Activated naive CD4-positive, alpha-beta T cell (primary cell): ENCODE measurements at regions not wholly inside any gene's neighbourhood (a gene's known extent, or its start where the extent isn't known, plus 50 kb on each side); places are given as distances from the start of the nearest gene placed in this dataset.

Experiments used
- DNase-seq, 4 experiments: peaks; one replicate each; lab custom pipeline; 2025; lab: John Stamatoyannopoulos, UW

DNA sequence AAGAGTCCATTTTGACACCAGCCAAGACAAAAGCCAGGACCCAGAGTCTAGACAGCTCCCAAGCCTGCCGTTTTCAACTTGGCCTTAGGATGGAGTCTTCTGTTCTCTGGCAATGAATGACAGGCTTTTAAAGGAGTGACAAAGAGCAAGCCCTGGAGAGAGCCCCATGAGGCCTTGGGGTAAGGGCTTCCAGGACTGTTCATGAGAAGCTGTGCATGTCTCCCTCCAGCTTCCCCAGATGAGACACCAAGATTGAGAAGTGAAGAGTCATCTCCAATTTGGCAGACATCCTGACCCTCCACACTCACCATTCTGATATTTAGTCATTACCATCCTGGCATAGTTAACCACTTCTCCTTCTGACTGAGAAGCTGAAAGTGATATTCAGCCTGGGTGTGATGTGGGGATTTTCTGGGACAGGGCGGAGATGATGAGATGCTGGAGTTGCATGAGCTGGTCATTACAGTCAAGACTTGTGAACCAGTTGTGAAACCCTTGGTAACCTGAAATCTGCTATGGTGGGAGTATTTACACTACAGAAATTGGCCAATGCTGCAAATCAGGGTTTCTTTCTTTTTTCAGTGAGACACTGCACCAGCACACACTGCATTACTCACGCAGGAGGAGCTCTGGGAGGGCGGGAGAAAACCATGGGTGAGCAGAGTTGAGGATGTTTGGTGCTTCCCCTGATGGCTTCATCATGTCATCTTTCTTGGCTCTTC is 77.8 kb downstream of the VCPKMT start:
- no peak for DNase-seq

DNA sequence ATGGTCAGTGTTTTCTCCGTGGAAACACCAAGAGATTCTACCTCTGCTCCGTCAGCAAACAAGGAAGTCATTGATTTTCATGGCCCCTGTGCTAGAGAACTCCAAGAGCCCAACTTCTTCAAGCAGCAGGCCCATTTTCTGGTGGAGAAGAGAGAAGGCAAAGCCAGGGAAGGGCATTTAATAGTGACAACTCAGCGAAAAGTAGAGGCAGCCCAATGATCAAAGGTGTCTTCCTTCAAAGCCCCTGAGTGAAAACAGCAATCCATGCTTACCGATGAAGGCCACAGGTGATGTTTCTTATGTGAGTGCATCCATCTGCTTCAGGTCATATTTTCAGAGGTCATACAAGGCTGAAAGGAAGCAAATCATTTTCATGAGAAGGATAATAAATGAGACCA is 77.3 kb downstream of the VCPKMT start:
- no peak for DNase-seq

DNA sequence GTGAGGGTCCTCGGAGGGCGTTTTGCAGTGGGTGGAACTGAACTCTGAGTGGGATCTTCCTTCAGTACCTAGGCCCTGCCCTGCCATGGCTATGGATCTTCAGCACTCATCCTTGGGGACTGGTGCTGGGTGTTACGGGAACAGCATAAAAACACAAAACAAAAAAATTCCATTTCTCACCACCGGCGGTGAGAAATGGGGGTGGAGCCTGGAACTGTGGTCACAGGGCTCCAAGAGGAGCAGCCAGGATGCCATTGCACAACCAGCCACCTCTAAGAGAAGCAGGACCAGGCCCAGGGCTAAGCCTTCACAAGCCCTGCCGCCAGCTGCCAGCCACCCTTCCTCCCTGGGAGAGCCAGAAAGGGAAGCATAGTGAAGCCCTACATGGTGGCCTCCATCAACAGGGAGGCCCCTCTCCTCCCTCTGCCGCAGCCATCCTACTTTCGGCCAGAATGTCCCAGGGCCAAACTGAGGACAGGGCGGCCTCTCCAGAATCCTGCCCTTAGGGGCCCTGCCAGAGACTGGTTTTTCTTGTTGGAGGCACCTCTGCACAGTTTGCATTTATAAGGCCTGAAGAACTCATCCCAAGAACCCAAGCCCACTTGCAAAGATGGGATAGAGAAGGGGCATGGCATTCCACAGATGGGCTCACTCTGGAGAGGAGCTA is 76.5 kb downstream of the VCPKMT start:
- no peak for DNase-seq

DNA sequence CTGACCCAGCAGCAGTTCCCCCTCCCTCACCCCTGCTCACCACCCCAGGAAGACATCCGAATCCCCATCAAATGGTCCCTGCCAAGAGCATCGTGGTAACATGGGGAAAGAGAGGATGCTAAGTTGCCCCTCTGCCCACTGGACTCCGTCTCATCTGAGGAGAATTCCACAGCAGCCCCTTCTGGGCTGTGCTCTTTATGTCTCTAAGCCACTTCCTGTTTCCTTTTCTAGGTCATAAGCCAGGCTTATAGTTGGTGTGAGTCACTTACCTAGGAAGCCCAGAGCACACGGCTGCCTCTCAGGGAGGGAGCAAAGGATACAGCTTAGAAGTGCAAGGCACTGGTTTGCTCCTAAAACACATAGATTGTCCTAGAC is 76.0 kb downstream of the VCPKMT start:
- peak in 1 of 4 experiments; percentile 20 for DNase-seq

DNA sequence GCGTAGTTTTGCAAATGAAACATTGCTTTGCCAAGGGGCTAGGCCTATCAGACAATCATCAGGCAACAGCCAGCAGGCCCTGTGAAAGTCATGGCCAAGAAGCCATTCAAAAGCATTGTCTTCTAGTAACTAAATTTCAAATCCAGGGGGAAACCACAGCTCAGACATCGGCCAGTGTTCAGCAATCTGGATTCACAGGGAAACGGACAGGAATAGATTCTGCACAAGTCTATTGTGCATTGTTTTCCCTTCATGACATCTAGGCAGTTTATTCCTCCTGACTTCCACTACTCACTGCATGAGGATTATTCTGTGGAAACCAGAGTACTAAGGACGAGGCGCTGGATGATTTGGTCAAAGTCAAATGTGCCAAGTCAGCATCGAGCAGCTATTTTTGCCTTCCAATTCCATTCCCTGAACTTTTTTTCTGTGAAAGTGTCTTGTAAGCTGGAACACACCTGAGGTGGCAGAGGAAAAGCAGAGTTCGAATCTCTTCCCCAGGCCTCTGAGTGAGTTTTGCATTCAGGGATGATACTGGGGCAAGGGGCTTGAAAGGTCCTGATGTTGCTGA is 75.4 kb downstream of the VCPKMT start:
- DNase-seq, result no peak

DNA sequence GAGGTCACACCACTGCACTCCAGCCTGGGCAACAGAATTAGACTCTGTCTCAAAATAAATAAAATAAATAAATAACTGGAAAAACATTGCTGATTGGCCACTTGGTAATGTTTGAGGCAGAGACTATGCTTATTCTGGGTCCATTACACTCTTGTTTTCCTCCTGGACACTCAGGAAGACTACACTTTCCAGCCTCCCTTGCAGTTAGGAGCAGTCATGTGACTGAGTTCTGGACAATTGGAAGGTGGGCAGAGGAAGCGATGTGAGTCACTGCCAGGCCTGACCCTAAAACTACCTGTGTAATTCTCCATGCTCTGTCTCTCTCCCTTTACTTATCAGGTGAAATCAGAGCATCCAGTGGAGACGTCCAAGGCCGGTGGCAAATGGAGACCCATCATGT is 74.4 kb downstream of the VCPKMT start:
- DNase-seq, result no peak

DNA sequence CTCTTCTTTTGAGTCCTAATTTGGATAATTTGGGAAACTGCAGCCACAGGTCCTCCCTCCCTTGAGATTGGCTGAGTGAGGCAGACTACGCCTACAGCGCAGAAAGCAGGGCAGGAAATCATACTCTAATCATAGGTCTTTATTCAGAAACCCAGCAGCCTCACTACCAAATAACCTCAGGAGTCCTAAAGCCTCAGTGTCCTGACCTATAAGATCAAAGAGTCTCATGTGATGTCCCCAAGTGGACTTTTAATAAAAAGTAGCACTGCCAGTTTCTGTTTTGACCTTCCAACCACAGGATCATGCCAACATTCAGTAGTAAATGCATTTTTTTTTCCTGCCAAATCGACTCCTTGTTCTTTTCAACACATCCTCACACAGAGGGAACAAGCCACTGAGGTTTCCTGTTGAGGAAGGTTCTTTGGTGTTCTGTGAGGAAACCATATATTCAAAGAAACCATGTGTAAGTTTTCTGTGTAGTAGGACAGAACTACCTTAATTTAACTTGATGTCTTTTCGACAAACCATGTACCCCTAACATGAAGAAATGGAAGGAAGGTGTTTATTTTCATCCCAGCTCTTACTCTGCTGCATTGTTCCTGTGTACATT is 72.2 kb downstream of the VCPKMT start:
- DNase-seq, result no peak

DNA sequence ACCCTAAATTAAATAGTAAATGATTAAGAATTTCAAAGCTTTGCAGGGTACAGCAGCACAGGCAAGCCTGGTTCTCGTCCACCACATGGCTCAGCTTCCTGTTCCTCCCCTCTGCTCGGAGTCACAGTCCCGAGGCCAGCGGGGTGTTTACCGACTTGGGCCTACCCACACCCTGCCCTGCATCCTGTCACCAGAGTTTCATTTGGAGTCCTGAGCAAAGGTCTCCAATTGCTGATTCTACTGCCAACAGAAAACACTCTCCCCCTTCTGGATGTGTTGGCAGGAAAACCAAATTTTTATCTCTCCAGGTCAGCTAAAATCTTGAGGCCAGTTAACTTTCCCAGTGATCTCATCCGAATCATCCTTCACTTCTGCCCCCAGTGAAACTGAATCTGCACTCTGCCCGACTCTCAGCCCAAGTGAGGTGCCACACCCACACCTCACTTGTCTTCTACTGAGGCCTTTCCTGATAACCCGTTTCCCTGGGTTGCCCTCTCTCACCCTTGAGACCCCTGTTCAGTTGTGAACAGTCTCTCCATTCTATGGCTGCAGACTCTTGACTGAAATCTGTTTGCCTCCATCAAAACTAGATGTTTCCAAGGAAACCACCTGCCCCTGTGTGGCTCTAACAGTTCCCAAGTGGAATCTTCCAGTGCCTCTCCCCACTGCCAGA is 71.2 kb downstream of the VCPKMT start:
- peak in 2 of 4 experiments; percentile 48 to 59 for DNase-seq

DNA sequence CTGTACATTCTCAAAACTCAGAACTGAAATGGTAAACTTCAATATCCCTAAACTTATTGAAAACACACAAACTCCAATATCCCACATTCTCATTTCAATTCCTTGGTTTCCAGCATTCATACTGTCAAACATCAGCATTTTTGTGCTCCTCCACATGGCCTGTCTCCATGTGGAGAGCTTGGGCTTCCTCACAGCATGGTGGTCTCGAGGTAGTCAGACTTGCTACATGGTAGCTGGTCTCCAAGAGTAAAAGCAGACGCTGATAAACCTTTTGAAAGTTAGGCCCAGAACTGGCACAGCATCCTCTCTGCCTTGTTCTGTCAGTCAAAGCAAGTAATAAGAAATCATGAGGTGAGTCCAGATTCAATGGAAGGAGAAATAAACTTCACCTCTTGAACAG is 70.5 kb downstream of the VCPKMT start:
- no peak for DNase-seq

DNA sequence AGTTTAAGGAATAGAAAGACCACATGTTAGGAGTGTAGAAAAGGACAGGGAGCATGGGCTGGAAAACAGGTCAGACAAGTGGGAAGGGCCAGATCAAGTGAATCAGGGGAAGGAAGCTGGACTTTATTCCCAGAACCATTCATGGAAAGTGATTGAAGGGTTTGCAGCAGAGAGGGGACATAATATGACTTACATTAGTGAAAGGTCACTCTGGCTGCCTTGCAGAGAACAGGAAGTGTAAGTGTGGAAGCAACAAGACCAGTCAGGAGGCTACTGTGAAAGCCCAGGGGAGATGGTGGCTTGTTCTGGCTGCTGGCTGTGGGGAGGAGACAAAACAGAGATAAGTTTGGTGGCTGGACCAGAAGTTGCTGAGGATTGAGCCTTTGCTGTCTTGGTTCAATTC is 69.1 kb downstream of the VCPKMT start:
- DNase-seq, result no peak

DNA sequence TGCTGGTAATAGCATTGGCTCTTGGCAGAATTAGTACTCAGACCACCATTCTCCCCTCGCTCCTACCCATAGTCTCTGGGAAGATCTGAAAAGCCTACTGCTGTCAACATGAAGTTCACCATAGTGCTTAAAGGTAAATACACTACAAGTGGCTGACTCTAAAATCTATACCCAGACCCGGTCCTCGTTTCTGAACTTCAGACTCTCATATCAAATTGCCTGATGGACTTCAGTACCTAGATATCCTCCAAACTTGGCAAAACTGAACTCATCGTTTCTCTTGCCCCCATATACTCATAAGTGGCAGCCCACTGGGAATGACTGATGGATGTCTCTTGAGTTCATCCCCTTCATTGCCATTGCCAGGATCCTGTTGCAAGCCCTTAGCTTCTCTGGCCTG is 67.3 kb downstream of the VCPKMT start:
- DNase-seq, result no peak

DNA sequence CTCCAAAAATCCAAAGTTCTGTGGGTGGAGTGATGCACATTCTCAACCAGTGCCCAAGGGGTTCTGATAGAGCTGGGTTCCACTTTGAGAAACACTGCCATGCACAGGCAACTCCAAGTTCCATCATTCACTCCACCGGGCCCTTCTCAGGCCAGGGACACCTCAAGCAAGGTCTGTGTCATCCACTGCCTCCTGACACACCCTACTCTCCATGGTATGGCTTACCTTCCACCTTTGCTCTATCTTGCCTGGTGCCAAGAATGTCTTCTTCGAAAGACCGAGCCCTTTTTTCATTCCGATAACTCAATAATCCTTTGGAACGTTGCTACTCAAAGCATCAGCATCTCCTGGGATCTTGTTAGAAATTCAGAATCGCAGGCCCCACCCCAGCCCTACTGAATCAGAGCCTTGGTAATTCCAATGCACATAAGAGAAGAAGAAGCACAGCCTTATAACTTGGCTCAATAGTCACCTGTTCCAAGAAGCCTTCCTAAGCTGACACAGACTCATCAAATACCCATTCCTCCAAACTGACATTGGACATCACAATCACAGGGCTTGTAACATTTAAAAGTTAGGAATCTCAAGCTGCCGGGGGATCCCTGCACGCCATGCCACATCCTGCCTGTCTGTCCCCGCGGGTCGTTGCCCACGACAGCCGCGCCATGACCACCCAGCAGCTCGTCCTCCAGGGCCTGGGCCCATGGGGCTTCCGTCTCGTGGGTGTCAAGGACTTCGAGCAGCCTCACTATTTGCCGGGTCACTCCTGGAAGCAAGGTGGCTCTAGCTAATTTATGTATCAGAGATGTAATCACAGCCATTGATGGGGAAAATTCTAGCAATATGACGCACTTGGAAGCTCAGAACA is 66.4 kb downstream of the VCPKMT start:
- DNase-seq, result no peak

DNA sequence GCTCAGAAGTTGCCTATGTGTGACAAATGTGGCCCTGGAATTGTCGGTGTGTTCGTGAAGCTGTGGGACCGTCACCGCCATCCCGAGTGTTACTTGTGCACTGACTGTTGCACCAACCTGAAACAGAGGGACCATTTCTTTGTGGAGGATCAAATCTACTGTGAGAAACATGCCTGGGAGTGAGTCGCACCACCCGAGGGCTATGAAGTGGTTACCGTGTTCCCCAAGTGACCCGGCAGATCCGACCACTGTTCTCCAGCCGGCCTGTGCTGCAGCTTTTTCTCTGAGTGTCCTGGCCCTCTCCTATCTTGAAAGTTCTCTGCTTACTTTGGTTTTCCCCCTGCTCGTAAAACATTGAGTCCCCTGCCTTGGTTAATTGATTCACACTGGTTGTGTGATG is 65.3 kb downstream of the VCPKMT start:
- no peak for DNase-seq

DNA sequence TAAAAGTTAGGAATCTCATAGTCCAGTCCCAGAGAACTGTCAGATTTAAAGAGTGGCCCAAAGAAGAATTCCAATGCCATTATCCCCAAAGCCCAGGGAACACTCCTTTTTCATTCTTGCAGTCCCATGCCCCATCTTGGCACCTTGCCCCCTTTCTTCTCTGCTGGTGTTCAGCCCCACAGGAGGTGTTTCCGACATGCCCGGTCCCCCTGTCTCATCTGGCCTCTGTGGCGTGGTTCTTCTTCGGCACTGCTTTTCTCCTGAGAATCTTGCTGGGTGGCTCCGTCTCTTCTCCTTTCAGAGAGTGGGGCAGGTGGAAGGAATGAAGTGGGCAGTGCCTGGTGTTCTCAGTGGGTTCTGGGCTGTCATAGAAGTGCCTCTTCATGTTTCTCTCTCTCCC is 64.7 kb downstream of the VCPKMT start:
- DNase-seq, result no peak

DNA sequence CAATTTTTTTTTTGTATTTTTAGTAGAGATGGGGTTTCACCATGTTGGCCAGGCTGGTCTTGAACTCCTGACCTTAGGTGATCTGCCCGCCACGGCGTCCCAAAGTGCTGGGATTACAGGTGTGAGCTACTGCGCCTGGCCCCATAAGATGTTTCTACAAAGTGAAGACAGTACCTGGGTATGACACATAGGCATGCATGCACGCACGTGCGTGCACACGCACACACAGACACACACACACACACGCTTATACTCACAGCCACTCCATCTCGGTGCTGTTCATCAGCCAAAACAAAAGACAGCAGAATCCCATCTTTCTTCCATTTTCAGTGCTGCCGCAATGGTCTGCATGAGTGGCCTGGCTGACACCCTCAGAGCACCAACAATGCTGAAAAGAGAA is 63.9 kb downstream of the VCPKMT start:
- DNase-seq, result no peak

DNA sequence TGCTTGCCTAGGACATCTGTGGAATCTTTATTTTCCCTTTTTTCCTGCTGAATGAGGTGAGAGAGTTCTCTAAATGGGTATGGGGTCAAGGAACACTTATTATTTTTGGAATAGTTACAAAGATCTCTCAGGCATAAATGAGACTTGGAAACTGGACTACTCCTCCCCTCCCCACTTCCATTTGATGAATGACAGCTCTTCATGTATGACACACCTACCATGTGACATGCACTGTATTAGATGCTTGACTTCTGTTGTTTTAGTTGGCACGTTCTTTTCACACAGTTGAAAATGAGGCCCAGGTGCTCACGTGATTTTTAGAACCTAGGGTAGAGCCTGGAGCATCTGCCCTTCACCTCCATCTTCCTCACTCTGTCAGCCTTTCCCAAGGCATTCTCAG is 62.4 kb downstream of the VCPKMT start:
- DNase-seq, result no peak

DNA sequence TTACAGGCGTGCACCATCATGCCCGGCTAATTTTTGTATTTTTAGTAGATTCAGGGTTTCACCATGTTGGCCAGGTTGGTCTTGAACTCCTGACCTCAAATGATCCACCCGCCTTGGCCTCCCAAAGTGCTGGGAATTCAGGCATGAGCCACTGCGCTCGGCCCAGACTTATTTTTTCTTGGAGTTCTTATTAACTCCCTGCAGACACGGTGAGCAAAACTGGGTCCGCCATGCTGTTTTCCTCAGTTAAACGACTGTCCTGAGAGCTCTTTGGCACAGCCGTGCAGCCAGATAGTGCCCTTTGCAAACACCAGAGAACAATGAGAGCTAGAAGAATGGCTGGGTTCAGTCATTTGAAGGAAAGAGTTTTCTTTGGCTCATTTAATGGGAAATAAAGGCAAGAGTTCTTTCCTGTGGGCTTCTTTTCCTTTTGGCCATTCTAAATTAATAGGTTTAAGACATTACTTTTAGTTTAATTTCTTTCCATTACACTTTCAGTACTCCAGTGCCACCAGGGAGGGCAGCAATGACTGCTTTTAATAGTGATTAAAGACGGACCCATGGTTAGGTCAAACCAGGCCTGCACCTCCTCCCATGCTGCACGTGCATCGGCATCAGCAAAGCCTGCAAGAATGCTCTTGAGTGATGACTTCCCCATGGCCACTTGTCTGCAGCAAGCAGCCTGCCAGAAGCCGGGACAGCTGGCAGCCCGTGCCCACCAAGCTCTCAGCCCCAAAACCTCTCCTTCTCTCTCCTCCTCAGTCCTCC is 60.7 kb downstream of the VCPKMT start:
- no peak for DNase-seq

DNA sequence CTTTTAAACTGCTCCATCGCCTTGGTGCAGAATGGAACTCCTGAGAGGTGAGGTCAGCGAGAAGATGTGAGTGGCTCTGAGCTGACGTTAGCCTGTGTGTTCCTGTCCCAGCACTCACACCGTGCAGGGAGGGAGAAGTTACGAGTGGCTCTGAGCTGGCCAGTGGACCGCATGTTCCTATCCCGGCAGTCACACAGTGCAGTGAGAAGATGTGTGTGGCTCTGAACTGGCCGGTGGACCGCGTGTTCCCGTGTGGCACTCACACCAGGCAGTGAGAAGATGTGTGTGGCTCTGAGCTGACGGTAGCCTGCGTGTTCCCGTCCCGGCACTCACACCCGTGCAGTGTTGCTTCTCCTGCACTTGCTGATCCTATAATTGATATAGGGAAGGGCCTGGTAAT is 59.9 kb downstream of the VCPKMT start:
- no peak for DNase-seq

DNA sequence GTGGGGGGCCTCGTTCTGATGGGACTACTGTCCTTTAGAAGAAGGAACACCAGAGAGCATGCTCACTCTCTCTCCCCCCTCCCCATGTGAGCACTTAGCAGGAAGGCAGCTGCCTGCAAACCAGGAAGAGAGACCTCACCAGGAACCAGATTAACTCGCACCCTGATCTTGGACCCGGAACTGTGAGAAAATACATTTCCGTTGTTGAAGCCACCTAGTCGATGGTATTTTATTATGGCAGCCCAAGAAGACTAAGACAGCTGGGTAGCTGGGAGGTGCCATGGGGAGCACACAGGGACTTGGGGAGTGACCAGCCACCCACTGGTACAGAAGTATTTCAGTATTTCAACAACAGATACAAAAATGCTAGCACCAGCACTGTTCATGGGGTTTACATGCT is 59.0 kb downstream of the VCPKMT start:
- no peak for DNase-seq

DNA sequence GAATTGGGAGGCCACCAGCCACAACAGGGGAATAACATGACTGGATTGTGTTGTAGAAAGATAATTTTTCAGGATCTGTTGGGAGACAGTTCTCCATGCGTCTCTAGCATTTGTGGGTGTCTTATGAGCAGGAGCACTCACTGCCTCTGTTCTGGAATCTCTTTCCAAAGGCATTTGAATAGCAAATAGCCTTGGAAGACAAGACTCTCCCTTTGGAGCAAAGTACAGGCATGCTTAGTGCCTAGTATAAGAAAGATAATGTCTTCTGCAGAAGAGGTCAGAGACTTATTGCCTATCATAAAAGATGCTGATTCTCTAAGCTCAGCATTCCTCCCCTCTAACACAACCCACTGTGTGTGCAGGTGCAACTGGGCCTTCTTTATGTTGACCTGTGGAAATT is 58.3 kb downstream of the VCPKMT start:
- DNase-seq, result no peak
